ENCODE measurements at regions not wholly inside any gene's neighbourhood (a gene's known extent, or its start where the extent isn't known, plus 50 kb on each side); places are given as distances from the start of the nearest gene placed in this dataset.

DNA sequence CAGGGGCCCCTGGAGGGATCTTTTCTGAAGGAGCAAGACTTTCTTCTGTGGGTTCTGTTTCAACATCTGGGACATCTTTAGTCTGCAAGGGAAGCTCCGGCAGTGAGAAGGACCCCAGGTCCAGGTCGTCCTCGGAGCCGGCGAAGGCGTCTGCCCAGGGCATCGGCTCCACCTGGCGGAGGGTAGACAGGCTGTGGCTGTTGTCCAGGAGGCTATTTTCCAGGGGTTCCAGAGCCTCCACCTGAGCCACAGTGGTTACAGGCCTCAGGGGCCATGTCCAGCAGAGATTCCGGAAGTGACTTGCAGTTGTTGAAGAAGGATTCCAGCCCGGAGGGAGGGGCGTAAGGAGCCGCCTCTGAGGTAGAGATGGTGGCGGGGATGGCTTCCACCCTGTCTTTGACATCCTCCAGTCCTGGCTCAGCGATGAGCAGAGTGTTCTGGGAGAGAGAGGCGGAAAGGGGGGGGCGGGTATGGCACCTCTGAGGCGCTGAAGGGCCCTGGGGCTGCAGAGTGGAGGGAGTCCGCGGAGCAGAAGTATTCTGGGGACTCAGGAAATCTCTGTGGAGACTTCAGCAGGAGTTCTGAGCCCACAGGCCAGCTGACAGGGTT is 891.3 kb upstream of the LRRTM1 start:
- peaks cover 0 to 14% of the 10 kb centered on the region in 2 donors for H3K9me3 ChIP-seq (ENCODE audit: control insufficient read depth in 2 of 2, low read length in 2 of 2)
- no peaks in the 10 kb centered on the region for H3K27me3 ChIP-seq (ENCODE audit: control insufficient read depth in 1 of 2, insufficient read depth in 2 of 2, low read length in 2 of 2)
- no peak overlapping the region for H3K27ac ChIP-seq (ENCODE audit: low read length)
- no peaks in the 10 kb centered on the region for H3K4me1 ChIP-seq (ENCODE audit: control insufficient read depth, insufficient read depth, low read length)
- no peaks in the 10 kb centered on the region for H3K36me3 ChIP-seq (ENCODE audit: control insufficient read depth in 2 of 2, insufficient read depth in 2 of 2, low read length in 2 of 2)
- H3K9ac ChIP-seq (ENCODE audit: low read length in 2 of 2), result no peak overlapping the region
- no peak overlapping the region for H3K4me3 ChIP-seq (ENCODE audit: low read length in 2 of 2)

DNA sequence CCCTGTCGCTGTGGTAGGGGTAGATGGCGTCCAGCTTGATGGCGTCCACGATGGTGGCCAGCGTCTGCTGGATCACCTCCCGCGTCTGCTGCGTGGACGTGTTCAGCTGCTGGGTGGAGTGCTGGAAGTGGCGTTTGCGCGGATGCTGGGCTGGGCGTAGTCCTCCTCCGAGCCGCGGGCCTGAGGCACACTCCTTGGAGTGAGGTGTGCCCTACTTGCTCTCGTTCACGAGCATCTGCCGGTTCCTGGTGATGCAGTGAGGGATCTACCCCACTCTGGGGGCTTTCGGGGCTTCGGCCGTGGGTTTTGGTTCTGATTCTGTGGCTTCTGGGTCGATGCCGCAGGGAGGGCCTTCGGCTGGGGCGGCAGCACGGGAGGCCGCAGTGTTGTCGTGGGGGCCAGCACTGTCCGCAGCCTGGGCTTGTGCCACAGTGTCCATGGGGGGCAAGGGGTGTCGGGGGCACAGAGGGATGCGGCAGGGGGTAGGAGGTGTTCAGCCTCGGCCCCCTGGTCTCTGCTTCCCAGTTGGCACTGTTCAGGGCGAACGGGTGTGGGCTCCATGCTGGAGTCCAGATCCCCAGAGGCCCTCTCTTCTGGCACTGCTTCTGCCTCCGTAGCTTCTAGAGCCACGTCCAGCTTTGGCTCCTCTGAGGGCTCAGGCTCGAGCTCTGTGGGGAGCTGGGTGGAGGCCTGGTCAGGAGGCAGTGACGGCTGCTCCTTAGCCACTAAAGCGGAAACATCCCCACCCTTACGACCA is 890.6 kb upstream of the LRRTM1 start:
- H3K27me3 ChIP-seq (ENCODE audit: control insufficient read depth in 1 of 2, insufficient read depth in 2 of 2, low read length in 2 of 2), result no peaks in the 10 kb centered on the region
- no peak overlapping the region for H3K4me3 ChIP-seq (ENCODE audit: low read length in 2 of 2)
- no peaks in the 10 kb centered on the region for H3K36me3 ChIP-seq (ENCODE audit: control insufficient read depth in 2 of 2, insufficient read depth in 2 of 2, low read length in 2 of 2)
- H3K9ac ChIP-seq (ENCODE audit: low read length in 2 of 2), result no peak overlapping the region
- H3K27ac ChIP-seq (ENCODE audit: low read length), result no peak overlapping the region
- no peaks in the 10 kb centered on the region for H3K4me1 ChIP-seq (ENCODE audit: control insufficient read depth, insufficient read depth, low read length)
- H3K9me3 ChIP-seq (ENCODE audit: control insufficient read depth in 2 of 2, low read length in 2 of 2), result peaks cover 0 to 14% of the 10 kb centered on the region in 2 donors

DNA sequence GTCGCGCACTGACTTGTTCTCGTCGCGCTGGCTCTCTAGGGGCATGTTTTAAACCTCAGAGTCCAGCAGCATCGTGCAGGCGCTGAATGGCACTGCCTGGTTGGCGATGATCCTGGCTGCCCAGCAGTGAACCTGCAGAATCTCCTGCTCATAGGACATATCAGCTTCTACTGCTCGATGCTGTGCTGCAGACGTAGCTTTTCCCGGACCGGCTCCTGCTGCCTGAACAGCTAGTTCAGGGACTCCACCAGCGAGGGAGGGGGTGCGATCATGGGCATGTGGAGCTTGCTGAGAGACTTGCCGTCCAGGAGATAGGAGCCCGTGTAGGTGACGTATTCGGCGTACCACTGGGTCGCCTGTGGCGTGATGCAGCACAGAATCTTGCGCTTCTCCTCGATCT is 890.0 kb upstream of the LRRTM1 start:
- Histone ChIP-seq H3K9ac (ENCODE audit: low read length in 2 of 2) (no peak overlapping the region), H3K27me3 (ENCODE audit: control insufficient read depth in 1 of 2, insufficient read depth in 2 of 2, low read length in 2 of 2) (no peaks in the 10 kb centered on the region), H3K36me3 (ENCODE audit: control insufficient read depth in 2 of 2, insufficient read depth in 2 of 2, low read length in 2 of 2) (no peaks in the 10 kb centered on the region), H3K9me3 (ENCODE audit: control insufficient read depth in 2 of 2, low read length in 2 of 2) (peaks cover 0 to 14% of the 10 kb centered on the region in 2 donors), H3K4me1 (ENCODE audit: control insufficient read depth, insufficient read depth, low read length) (no peaks in the 10 kb centered on the region), H3K4me3 (ENCODE audit: low read length in 2 of 2) (no peak overlapping the region), H3K27ac (ENCODE audit: low read length) (no peak overlapping the region)

DNA sequence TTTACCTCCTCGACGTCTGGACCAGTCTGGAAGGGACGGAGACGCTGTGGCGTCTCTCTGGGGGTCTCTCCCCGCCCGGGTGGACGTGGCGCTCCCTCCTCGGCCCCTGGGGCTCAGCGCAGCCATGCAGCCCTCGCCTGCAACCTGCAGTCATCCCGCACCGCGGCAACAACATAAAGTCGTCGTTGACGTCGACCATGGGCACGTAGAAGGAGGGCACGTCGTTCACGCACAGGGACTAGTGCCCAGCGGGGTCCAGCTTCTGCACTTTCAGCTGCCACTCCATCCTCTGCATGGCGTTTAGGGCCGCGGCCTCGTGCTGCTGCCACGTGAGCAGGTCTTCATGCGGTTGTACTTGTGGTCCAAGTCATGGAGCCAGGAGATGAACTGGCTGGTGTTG is 889.6 kb upstream of the LRRTM1 start:
- Histone ChIP-seq H3K9me3 (ENCODE audit: control insufficient read depth in 2 of 2, low read length in 2 of 2) (peaks cover 0 to 14% of the 10 kb centered on the region in 2 donors), H3K27ac (ENCODE audit: low read length) (no peak overlapping the region), H3K27me3 (ENCODE audit: control insufficient read depth in 1 of 2, insufficient read depth in 2 of 2, low read length in 2 of 2) (no peaks in the 10 kb centered on the region), H3K36me3 (ENCODE audit: control insufficient read depth in 2 of 2, insufficient read depth in 2 of 2, low read length in 2 of 2) (no peaks in the 10 kb centered on the region), H3K9ac (ENCODE audit: low read length in 2 of 2) (no peak overlapping the region), H3K4me1 (ENCODE audit: control insufficient read depth, insufficient read depth, low read length) (no peaks in the 10 kb centered on the region), H3K4me3 (ENCODE audit: low read length in 2 of 2) (no peak overlapping the region)

DNA sequence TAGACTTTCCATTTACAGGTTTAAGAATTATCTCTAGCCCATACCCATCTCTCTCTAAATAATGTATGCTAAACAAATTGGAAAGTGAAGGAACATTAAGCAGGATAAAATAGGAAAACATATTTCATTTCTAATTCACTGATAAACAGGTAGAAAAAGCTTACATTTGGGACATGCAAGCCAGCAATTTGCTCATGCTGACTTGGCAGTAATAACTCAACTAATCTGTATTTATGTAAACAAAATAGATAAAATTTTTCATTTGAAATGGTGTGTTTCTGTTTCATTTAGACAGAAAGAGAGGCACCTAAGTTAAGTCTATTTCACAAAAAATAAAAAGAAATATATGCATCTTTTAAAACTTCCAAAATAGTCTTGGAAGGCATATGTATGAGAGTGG is 877.3 kb upstream of the LRRTM1 start:
- Histone ChIP-seq H3K27me3 (ENCODE audit: control insufficient read depth in 1 of 2, insufficient read depth in 2 of 2, low read length in 2 of 2) (no peaks in the 10 kb centered on the region), H3K36me3 (ENCODE audit: control insufficient read depth in 2 of 2, insufficient read depth in 2 of 2, low read length in 2 of 2) (no peaks in the 10 kb centered on the region), H3K27ac (ENCODE audit: low read length) (no peak overlapping the region), H3K9ac (ENCODE audit: low read length in 2 of 2) (no peak overlapping the region), H3K4me1 (ENCODE audit: control insufficient read depth, insufficient read depth, low read length) (no peaks in the 10 kb centered on the region), H3K4me3 (ENCODE audit: low read length in 2 of 2) (no peak overlapping the region), H3K9me3 (ENCODE audit: control insufficient read depth in 2 of 2, low read length in 2 of 2) (no peaks in the 10 kb centered on the region)

DNA sequence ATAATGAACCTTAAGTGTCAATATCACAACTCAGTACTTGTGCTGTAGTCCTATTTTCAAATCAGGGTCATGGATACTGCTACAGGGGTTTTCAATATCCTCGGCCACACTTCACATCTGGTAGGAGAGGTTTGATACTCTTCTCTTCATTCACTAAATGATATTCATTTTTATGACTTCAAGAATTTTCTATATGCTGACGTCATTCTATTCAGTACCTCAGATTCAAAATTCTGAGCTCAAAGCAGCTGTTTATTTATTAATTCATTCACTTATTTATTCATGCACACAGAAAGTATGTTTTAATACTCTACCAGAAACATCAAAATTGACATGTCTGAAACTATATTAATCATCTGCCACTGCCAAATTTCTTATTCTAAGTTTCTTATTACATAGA is 866.9 kb upstream of the LRRTM1 start:
- Histone ChIP-seq H3K27ac (ENCODE audit: low read length) (no peak overlapping the region), H3K27me3 (ENCODE audit: control insufficient read depth in 1 of 2, insufficient read depth in 2 of 2, low read length in 2 of 2) (no peaks in the 10 kb centered on the region), H3K4me3 (ENCODE audit: low read length in 2 of 2) (no peak overlapping the region), H3K36me3 (ENCODE audit: control insufficient read depth in 2 of 2, insufficient read depth in 2 of 2, low read length in 2 of 2) (no peaks in the 10 kb centered on the region), H3K4me1 (ENCODE audit: control insufficient read depth, insufficient read depth, low read length) (no peaks in the 10 kb centered on the region), H3K9me3 (ENCODE audit: control insufficient read depth in 2 of 2, low read length in 2 of 2) (no peaks in the 10 kb centered on the region), H3K9ac (ENCODE audit: low read length in 2 of 2) (no peak overlapping the region)

DNA sequence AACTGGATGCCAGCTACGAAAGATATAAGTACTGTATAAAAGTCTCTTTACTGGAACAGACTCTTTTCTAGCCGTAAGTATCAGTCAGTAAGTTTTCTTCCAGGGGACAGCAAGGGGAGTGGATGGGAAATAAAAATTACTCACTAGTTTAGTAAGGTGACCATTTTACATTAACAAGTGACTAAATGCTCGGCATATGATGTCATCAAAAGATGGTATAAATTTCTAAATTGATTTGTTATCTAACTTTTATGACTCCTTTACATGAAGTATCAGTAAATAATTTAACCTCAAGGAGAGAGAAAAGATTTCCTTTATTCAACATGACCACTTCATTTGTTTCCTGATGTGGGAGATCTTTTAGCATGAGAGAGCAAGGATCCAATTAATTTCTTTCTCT is 859.0 kb upstream of the LRRTM1 start:
- Histone ChIP-seq H3K4me3 (ENCODE audit: low read length in 2 of 2) (no peak overlapping the region), H3K9me3 (ENCODE audit: control insufficient read depth in 2 of 2, low read length in 2 of 2) (no peaks in the 10 kb centered on the region), H3K9ac (ENCODE audit: low read length in 2 of 2) (no peak overlapping the region), H3K27ac (ENCODE audit: low read length) (no peak overlapping the region), H3K27me3 (ENCODE audit: control insufficient read depth in 1 of 2, insufficient read depth in 2 of 2, low read length in 2 of 2) (no peaks in the 10 kb centered on the region), H3K36me3 (ENCODE audit: control insufficient read depth in 2 of 2, insufficient read depth in 2 of 2, low read length in 2 of 2) (no peaks in the 10 kb centered on the region), H3K4me1 (ENCODE audit: control insufficient read depth, insufficient read depth, low read length) (no peaks in the 10 kb centered on the region)

DNA sequence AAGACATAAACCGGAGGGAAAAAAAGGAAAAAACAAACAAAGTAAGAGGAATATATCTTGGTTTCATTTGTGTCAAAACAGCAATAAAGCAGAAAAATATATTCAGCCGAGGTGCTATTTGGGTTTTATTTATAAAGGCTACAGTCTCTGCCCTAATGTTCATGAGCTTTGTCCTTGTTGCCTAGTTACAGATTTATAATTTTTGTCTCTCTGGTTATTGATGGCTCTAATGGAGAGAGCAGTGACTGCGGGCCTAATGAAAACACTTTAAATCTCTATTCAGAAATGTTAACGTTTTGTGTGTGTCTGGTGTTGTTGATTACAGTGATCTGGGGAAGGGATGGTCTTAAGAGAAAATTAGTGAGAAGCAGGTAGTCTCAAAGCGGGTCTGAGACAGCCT is 854.0 kb upstream of the LRRTM1 start:
- Histone ChIP-seq H3K27me3 (ENCODE audit: control insufficient read depth in 1 of 2, insufficient read depth in 2 of 2, low read length in 2 of 2) (no peaks in the 10 kb centered on the region), H3K4me3 (ENCODE audit: low read length in 2 of 2) (no peak overlapping the region), H3K4me1 (ENCODE audit: control insufficient read depth, insufficient read depth, low read length) (no peaks in the 10 kb centered on the region), H3K9me3 (ENCODE audit: control insufficient read depth in 2 of 2, low read length in 2 of 2) (no peaks in the 10 kb centered on the region), H3K36me3 (ENCODE audit: control insufficient read depth in 2 of 2, insufficient read depth in 2 of 2, low read length in 2 of 2) (no peaks in the 10 kb centered on the region), H3K9ac (ENCODE audit: low read length in 2 of 2) (no peak overlapping the region), H3K27ac (ENCODE audit: low read length) (no peak overlapping the region)

DNA sequence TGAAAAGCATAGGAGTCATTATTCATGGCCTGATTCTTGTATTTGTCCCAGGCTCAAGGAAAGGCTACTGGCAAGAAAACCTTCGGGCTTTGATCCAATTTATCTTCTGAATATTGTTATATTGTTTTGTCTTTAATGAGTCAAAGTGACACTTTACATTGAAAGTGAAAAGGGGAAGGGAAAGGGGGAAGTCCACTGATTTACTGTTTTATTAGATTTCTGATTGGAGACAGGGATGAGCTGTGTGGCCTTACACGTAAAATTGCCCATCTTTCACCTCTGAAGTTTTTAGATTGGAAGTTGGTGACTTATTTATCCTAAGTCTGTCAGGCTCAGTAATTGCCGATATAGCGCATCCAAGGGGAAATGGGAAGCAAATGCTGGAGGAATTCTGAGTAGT is 843.8 kb upstream of the LRRTM1 start:
- H3K27me3 ChIP-seq (ENCODE audit: control insufficient read depth in 1 of 2, insufficient read depth in 2 of 2, low read length in 2 of 2), result no peaks in the 10 kb centered on the region
- no peak overlapping the region for H3K9ac ChIP-seq (ENCODE audit: low read length in 2 of 2)
- no peaks in the 10 kb centered on the region for H3K4me1 ChIP-seq (ENCODE audit: control insufficient read depth, insufficient read depth, low read length)
- no peaks in the 10 kb centered on the region for H3K36me3 ChIP-seq (ENCODE audit: control insufficient read depth in 2 of 2, insufficient read depth in 2 of 2, low read length in 2 of 2)
- H3K9me3 ChIP-seq (ENCODE audit: control insufficient read depth in 2 of 2, low read length in 2 of 2), result peaks cover 0 to 3% of the 10 kb centered on the region in 2 donors
- no peak overlapping the region for H3K4me3 ChIP-seq (ENCODE audit: low read length in 2 of 2)
- no peak overlapping the region for H3K27ac ChIP-seq (ENCODE audit: low read length)

DNA sequence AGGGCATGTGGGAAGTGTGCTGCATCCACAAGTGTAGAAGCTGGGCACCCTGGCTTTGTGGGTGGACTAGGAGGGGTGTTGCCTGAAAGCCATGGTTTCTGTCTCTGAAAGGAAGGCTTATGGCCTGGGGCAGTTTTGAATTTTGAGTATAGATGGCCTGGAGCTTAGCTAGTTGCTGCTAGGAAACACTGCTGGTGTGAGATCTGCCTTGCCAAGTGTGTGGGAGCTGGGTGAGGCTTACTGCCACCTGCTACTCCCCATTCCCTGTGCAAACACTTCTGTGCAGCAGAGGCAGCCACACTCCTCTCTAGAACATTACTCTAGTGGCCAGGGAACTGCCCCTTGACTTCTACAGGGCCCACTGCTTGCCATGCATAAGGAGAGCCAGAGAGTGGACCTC is 831.7 kb upstream of the LRRTM1 start:
- Histone ChIP-seq H3K27ac (ENCODE audit: low read length) (no peak overlapping the region), H3K4me3 (ENCODE audit: low read length in 2 of 2) (no peak overlapping the region), H3K36me3 (ENCODE audit: control insufficient read depth in 2 of 2, insufficient read depth in 2 of 2, low read length in 2 of 2) (no peaks in the 10 kb centered on the region), H3K9me3 (ENCODE audit: control insufficient read depth in 2 of 2, low read length in 2 of 2) (peaks cover 0 to 2% of the 10 kb centered on the region in 2 donors), H3K27me3 (ENCODE audit: control insufficient read depth in 1 of 2, insufficient read depth in 2 of 2, low read length in 2 of 2) (no peaks in the 10 kb centered on the region), H3K4me1 (ENCODE audit: control insufficient read depth, insufficient read depth, low read length) (no peaks in the 10 kb centered on the region), H3K9ac (ENCODE audit: low read length in 2 of 2) (no peak overlapping the region)

DNA sequence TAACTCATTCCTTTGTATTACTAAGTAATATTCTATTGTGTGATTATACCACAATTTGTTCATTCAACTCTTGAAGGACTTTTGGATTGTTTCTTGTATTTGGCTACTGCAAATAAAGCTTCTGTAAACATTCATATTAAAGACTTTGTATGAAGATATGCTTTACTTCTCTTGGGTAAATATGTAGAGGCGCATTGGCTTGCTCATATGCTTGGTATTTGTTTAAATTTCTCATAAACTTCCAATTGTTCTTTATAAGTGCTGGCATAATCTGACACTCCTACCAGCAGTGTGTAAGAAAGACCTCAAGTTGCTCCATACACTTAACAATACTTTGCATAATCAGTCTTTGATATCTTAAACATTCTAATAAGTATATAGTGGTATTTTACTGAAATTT is 792.8 kb upstream of the LRRTM1 start:
- Histone ChIP-seq H3K27me3 (ENCODE audit: control insufficient read depth in 1 of 2, insufficient read depth in 2 of 2, low read length in 2 of 2) (no peaks in the 10 kb centered on the region), H3K27ac (ENCODE audit: low read length) (no peak overlapping the region), H3K36me3 (ENCODE audit: control insufficient read depth in 2 of 2, insufficient read depth in 2 of 2, low read length in 2 of 2) (no peaks in the 10 kb centered on the region), H3K9ac (ENCODE audit: low read length in 2 of 2) (no peak overlapping the region), H3K4me3 (ENCODE audit: low read length in 2 of 2) (no peak overlapping the region), H3K9me3 (ENCODE audit: control insufficient read depth in 2 of 2, low read length in 2 of 2) (no peaks in the 10 kb centered on the region), H3K4me1 (ENCODE audit: control insufficient read depth, insufficient read depth, low read length) (no peaks in the 10 kb centered on the region)

Data from stomach smooth muscle (tissue), 2 donors.